ENCODE measurements at regions not wholly inside any gene's neighbourhood (a gene's known extent, or its start where the extent isn't known, plus 50 kb on each side); places are given as distances from the start of the nearest gene placed in this dataset.

GRCh38 chr16:77569406-77569805 lies 134.6 kb upstream of the ADAMTS18 start:
- Histone ChIP-seq H3K79me2 (ENCODE audit: insufficient read depth, low read depth) (no peaks in the 10 kb centered on the region), H3K27me3 (ENCODE audit: insufficient read depth, low read depth) (no peaks in the 10 kb centered on the region), H3K9ac (no peak overlapping the region), H3K27ac (no peak overlapping the region), H3K4me2 (no peak overlapping the region), H3K4me1 (ENCODE audit: low read depth, poor library complexity, severe bottlenecking) (no peaks in the 10 kb centered on the region), H2AFZ (ENCODE audit: low read depth) (no peak overlapping the region), H3K4me3 (IDR thresholded peaks at IDR 0.05; ENCODE audit: insufficient read depth, low read depth, low read length) (no peak overlapping the region), H4K20me1 (ENCODE audit: insufficient read depth) (no peaks in the 10 kb centered on the region), H3K36me3 (ENCODE audit: insufficient read depth) (no peaks in the 10 kb centered on the region)
- TF ChIP-seq CTCF (conservative IDR thresholded peaks at IDR 0.05; ENCODE audit: low read depth, low read length) = no peak

GRCh38 chr16:77570574-77570973 lies 135.7 kb upstream of the ADAMTS18 start:
- H3K4me1 ChIP-seq (ENCODE audit: low read depth, poor library complexity, severe bottlenecking) = no peaks in the 10 kb centered on the region
- no peak overlapping the region for H2AFZ ChIP-seq (ENCODE audit: low read depth)
- H3K36me3 ChIP-seq (ENCODE audit: insufficient read depth) = no peaks in the 10 kb centered on the region
- no peaks in the 10 kb centered on the region for H3K79me2 ChIP-seq (ENCODE audit: insufficient read depth, low read depth)
- H3K4me3 ChIP-seq (IDR thresholded peaks at IDR 0.05; ENCODE audit: insufficient read depth, low read depth, low read length) = no peak overlapping the region
- no peaks in the 10 kb centered on the region for H4K20me1 ChIP-seq (ENCODE audit: insufficient read depth)
- no peak for TF ChIP-seq CTCF (conservative IDR thresholded peaks at IDR 0.05; ENCODE audit: low read depth, low read length)
- H3K4me2 ChIP-seq = no peak overlapping the region
- no peak overlapping the region for H3K9ac ChIP-seq
- H3K27ac ChIP-seq = no peak overlapping the region
- H3K27me3 ChIP-seq (ENCODE audit: insufficient read depth, low read depth) = no peaks in the 10 kb centered on the region

- Histone ChIP-seq H3K36me3 (ENCODE audit: insufficient read depth) (no peaks in the 10 kb centered on the region), H3K9ac (no peak overlapping the region), H3K27ac (no peak overlapping the region), H3K4me3 (IDR thresholded peaks at IDR 0.05; ENCODE audit: insufficient read depth, low read depth, low read length) (no peak overlapping the region), H3K79me2 (ENCODE audit: insufficient read depth, low read depth) (no peaks in the 10 kb centered on the region), H4K20me1 (ENCODE audit: insufficient read depth) (no peaks in the 10 kb centered on the region), H3K27me3 (ENCODE audit: insufficient read depth, low read depth) (no peaks in the 10 kb centered on the region), H3K4me2 (no peak overlapping the region), H3K4me1 (ENCODE audit: low read depth, poor library complexity, severe bottlenecking) (no peaks in the 10 kb centered on the region), H2AFZ (ENCODE audit: low read depth) (no peak overlapping the region)
- no peak for TF ChIP-seq CTCF (conservative IDR thresholded peaks at IDR 0.05; ENCODE audit: low read depth, low read length)
These were observed 136.5 kb upstream of the ADAMTS18 start for GRCh38 chr16:77571115-77571862.

GRCh38 chr16:77574867-77575624 lies 140.2 kb upstream of the ADAMTS18 start:
- H3K79me2 ChIP-seq (ENCODE audit: insufficient read depth, low read depth) = no peaks in the 10 kb centered on the region
- H3K27me3 ChIP-seq (ENCODE audit: insufficient read depth, low read depth) = no peaks in the 10 kb centered on the region
- no peaks in the 10 kb centered on the region for H3K4me1 ChIP-seq (ENCODE audit: low read depth, poor library complexity, severe bottlenecking)
- no peak for TF ChIP-seq CTCF (conservative IDR thresholded peaks at IDR 0.05; ENCODE audit: low read depth, low read length)
- H4K20me1 ChIP-seq (ENCODE audit: insufficient read depth) = no peaks in the 10 kb centered on the region
- H3K36me3 ChIP-seq (ENCODE audit: insufficient read depth) = no peaks in the 10 kb centered on the region
- H3K4me3 ChIP-seq (IDR thresholded peaks at IDR 0.05; ENCODE audit: insufficient read depth, low read depth, low read length) = no peak overlapping the region
- no peak overlapping the region for H3K27ac ChIP-seq
- H3K4me2 ChIP-seq = no peak overlapping the region
- H3K9ac ChIP-seq = no peak overlapping the region
- no peak overlapping the region for H2AFZ ChIP-seq (ENCODE audit: low read depth)
